CD8-positive, alpha-beta memory T cell (primary cell): ENCODE measurements at regions not wholly inside any gene's neighbourhood (a gene's known extent, or its start where the extent isn't known, plus 50 kb on each side); places are given as distances from the start of the nearest gene placed in this dataset.

Experiments used
- CTCF ChIA-PET: fragments of 350-600 bp; sonication (Branson Sonifier 250); formaldehyde crosslinking; loops from one replicate; lab custom pipeline; 2021; ENCODE audit warnings: antibody characterized with exemption; lab: Charles Lee
- POLR2A ChIA-PET: fragments of 350-600 bp; sonication (Branson Sonifier 250); formaldehyde crosslinking; loops from one replicate; lab custom pipeline; 2021; ENCODE audit warnings: antibody characterized with exemption; lab: Charles Lee
- DNase-seq, 5 donors: peaks; one replicate each; pipeline versions ENCODE4 v3.0.0 to v3.0.0-alpha.2; 2020 to 2022; ENCODE audit warnings: mixed read lengths in 1 of 5
- H3K27ac ChIP-seq: one replicate; pipeline ENCODE4 v1.7.0; 2013; ENCODE audit warnings: low read depth, mild to moderate bottlenecking, low read length, moderate library complexity
- H3K27me3 ChIP-seq: 2 replicates; pipeline ENCODE4 v1.7.0; 2013; ENCODE audit warnings: low read length, mild to moderate bottlenecking; ENCODE audit not compliant: insufficient read depth, poor library complexity, severe bottlenecking
- H3K36me3 ChIP-seq: 2 replicates; pipeline ENCODE4 v1.7.0; 2013; ENCODE audit warnings: mild to moderate bottlenecking, low read length, moderate library complexity; ENCODE audit not compliant: insufficient read depth
- H3K4me1 ChIP-seq: 2 replicates; pipeline ENCODE4 v1.7.0; 2013; ENCODE audit warnings: mild to moderate bottlenecking, low read length, moderate library complexity; ENCODE audit not compliant: insufficient read depth
- H3K4me3 ChIP-seq: 2 replicates; pipeline ENCODE4 v1.7.0; 2013; ENCODE audit warnings: mild to moderate bottlenecking, low read length
- H3K9me3 ChIP-seq: 2 replicates; pipeline ENCODE4 v1.7.0; 2013; ENCODE audit warnings: mild to moderate bottlenecking, low read length
- H3K27ac Mint-ChIP-seq, 8 donors: one replicate each; pipeline ENCODE4 v1.8.0; 2020 to 2021; ENCODE audit warnings: mixed read lengths in 8 of 8, mild to moderate bottlenecking in 6 of 8, inconsistent platforms in 3 of 8, moderate library complexity in 3 of 8
- H3K27me3 Mint-ChIP-seq, 2 donors: one replicate each; pipeline ENCODE4 v1.8.0; 2020 to 2021; ENCODE audit warnings: mixed read lengths in 2 of 2, mild to moderate bottlenecking in 1 of 2, moderate library complexity in 1 of 2
- H3K36me3 Mint-ChIP-seq, 3 donors: one replicate each; pipeline ENCODE4 v1.8.0; 2020 to 2021; ENCODE audit warnings: mixed read lengths in 3 of 3, inconsistent platforms in 1 of 3, mild to moderate bottlenecking in 1 of 3
- H3K4me1 Mint-ChIP-seq, 3 donors: one replicate each; pipeline ENCODE4 v1.8.0; 2020 to 2021; ENCODE audit warnings: mixed read lengths in 3 of 3, inconsistent platforms in 1 of 3, mild to moderate bottlenecking in 1 of 3
- H3K4me3 Mint-ChIP-seq, 7 donors: one replicate each; pipeline ENCODE4 v1.8.0; 2020 to 2021; ENCODE audit warnings: mixed read lengths in 7 of 7, mild to moderate bottlenecking in 6 of 7, moderate library complexity in 4 of 7, inconsistent platforms in 2 of 7
- H3K9me3 Mint-ChIP-seq, 5 donors: one replicate each; pipeline ENCODE4 v1.8.0; 2020 to 2022; ENCODE audit warnings: mixed read lengths in 5 of 5, mild to moderate bottlenecking in 3 of 5, moderate library complexity in 2 of 5, inconsistent platforms in 1 of 5

DNA sequence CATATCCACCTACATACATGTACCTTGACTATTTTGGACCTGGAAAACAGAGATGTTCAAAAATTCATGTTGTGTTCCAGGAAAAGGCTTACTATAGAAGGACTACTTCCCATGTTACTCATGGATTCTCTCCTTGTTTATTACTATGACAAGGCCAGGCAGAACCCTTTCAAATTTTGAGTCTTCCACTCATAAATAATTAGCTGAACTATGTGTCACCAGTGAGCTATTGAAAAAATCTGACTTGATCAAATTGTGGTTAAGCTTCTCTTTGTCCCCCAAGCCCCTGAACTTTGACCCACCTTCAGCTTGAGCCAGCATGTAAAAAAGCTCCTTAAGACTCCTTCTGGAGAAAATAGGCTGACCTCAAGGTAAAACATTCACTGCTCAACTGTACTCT is 1142.8 kb upstream of the EYS start:
- H3K4me1 ChIP-seq: no peaks in the 10 kb centered on the region
- no peak for DNase-seq
- ChIA-PET CTCF (no interaction called here), POLR2A (no interaction called here)
- H3K4me3 ChIP-seq: no peak overlapping the region
- no peaks in the 10 kb centered on the region for H3K9me3 ChIP-seq
- H3K27ac ChIP-seq: no peak overlapping the region
- Mint-ChIP-seq H3K4me3 (peak overlapping the region in 1 of 7 donors; percentile 4), H3K27me3 (no peaks in the 10 kb centered on the region), H3K4me1 (no peaks in the 10 kb centered on the region), H3K27ac (no peak overlapping the region), H3K36me3 (no peaks in the 10 kb centered on the region), H3K9me3 (peaks cover 3 to 29% (median 8%) of the 10 kb centered on the region in 5 donors)
- no peaks in the 10 kb centered on the region for H3K36me3 ChIP-seq
- no peaks in the 10 kb centered on the region for H3K27me3 ChIP-seq

DNA sequence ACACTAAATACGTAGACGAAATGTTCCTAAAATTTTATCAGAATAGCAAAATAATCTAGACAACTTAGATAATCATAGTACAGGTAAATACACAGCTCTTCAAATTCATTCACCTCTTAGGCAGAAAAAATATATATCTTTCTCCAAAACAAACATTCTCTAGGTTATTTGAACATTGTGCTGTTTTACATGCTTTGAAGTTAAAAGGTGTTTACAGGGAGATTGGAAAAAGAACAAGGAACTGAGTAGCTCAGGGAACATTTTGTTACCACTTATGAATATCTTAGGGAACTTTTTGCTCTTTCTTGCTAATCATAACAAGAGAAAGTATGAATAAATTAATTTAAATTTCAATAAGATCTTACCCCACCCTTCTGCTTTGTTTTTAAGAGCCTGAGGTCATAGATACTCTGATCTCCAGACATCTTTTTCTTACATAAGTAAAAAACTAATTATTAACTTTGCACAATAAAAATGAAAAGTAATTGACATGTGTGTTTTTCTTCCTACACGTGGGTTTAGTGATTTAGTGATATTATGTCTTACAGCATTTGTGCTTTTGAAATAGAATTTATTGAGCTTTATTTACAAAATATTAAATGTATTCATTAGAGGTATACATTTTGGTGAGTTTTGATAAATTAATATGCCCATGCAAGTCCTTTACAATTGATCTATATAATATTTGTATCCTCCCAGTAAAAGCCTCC is 1141.4 kb upstream of the EYS start:
- H3K4me1 ChIP-seq: no peaks in the 10 kb centered on the region
- peaks cover 2 to 29% (median 10%) of the 10 kb centered on the region in 5 donors for H3K9me3 Mint-ChIP-seq
- ChIA-PET CTCF (no interaction called here), POLR2A (no interaction called here)
- no peak overlapping the region for H3K4me3 ChIP-seq
- no peak overlapping the region for H3K27ac ChIP-seq
- H3K4me3 Mint-ChIP-seq: no peak overlapping the region
- DNase-seq: no peak
- no peaks in the 10 kb centered on the region for H3K4me1 Mint-ChIP-seq
- no peak overlapping the region for H3K27ac Mint-ChIP-seq
- H3K27me3 Mint-ChIP-seq: no peaks in the 10 kb centered on the region
- no peaks in the 10 kb centered on the region for H3K27me3 ChIP-seq
- H3K36me3 Mint-ChIP-seq: no peaks in the 10 kb centered on the region
- no peaks in the 10 kb centered on the region for H3K9me3 ChIP-seq
- no peaks in the 10 kb centered on the region for H3K36me3 ChIP-seq

DNA sequence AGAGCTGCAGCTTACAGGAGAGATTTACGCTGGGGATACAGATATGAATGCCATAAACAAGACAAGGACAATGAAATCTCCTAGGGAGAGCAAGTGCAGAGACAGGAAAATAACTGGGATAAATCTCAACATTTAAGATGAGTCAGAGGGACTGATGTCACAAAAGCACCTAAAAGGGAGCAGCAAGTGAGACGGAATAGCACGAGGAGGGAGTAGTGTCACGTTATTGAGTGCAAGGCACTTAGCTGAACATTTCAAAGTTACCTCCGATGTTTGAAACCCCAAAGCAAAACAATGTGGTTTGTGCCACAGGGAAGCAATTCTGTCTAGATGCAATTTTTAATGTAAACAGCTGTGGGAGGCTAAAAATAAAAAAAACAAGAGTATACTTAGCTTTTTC is 1131.7 kb upstream of the EYS start:
- ChIA-PET POLR2A (no interaction called here), CTCF (interaction anchor here (0.7 kb wide), 1 partner anchor 22 kb away, joined by 4 read pairs; no protein-coding TSS in a partner anchor)
- H3K4me1 Mint-ChIP-seq: no peaks in the 10 kb centered on the region
- Histone ChIP-seq H3K27ac (no peak overlapping the region), H3K27me3 (no peaks in the 10 kb centered on the region), H3K36me3 (no peaks in the 10 kb centered on the region), H3K4me1 (no peaks in the 10 kb centered on the region), H3K4me3 (no peak overlapping the region), H3K9me3 (no peaks in the 10 kb centered on the region)
- H3K36me3 Mint-ChIP-seq: no peaks in the 10 kb centered on the region
- no peak overlapping the region for H3K27ac Mint-ChIP-seq
- no peak overlapping the region for H3K4me3 Mint-ChIP-seq
- DNase-seq: no peak
- H3K9me3 Mint-ChIP-seq: peaks cover 1 to 22% (median 14%) of the 10 kb centered on the region in 5 donors
- H3K27me3 Mint-ChIP-seq: no peaks in the 10 kb centered on the region

DNA sequence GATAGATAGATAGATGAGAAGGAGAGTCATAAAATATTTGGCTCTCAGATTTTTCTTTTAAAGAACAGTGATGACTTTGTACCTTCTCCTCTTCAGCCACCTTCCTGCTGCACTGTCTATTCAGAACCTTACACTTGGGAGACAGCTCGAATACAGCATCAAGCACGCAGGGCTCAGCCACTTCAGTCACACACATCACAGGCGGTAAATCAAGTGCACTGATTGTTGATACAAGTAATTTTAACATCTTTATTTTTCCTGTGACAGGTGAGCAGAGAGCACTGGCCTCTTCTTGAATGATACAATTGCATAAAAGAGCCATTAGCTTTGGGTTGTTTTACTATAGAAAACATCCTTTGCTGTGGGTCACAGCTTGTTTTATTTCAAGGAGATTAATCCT is 1118.5 kb upstream of the EYS start:
- H3K36me3 ChIP-seq: no peaks in the 10 kb centered on the region
- no peaks in the 10 kb centered on the region for H3K27me3 ChIP-seq
- no peak overlapping the region for H3K4me3 Mint-ChIP-seq
- no peak overlapping the region for H3K27ac Mint-ChIP-seq
- ChIA-PET CTCF (no interaction called here), POLR2A (no interaction called here)
- peaks cover 2 to 26% (median 9%) of the 10 kb centered on the region in 5 donors for H3K9me3 Mint-ChIP-seq
- DNase-seq: no peak
- H3K4me1 Mint-ChIP-seq: no peaks in the 10 kb centered on the region
- H3K36me3 Mint-ChIP-seq: no peaks in the 10 kb centered on the region
- no peaks in the 10 kb centered on the region for H3K27me3 Mint-ChIP-seq
- no peaks in the 10 kb centered on the region for H3K4me1 ChIP-seq
- no peak overlapping the region for H3K27ac ChIP-seq
- no peaks in the 10 kb centered on the region for H3K9me3 ChIP-seq
- H3K4me3 ChIP-seq: no peak overlapping the region

DNA sequence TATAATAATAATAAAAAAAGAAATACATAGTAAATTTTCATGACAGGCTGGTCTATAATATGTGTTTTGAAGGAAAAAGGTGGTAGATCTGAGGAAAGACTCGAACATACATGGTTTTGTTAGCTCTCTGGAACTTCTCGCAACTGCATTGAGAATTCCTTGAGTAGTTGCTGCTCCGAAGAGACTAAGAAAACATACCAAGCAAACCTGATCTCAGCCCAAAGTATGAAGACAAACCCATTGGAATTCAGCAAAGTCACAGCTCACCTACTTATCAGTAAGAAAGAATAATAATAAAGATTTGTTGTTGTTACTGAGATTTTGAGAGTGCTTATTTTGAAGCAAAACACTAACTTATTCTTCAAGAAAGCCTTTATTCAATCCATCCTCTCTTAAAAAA is 1107.1 kb upstream of the EYS start:
- H3K9me3 ChIP-seq: no peaks in the 10 kb centered on the region
- H3K4me3 Mint-ChIP-seq: no peak overlapping the region

DNA sequence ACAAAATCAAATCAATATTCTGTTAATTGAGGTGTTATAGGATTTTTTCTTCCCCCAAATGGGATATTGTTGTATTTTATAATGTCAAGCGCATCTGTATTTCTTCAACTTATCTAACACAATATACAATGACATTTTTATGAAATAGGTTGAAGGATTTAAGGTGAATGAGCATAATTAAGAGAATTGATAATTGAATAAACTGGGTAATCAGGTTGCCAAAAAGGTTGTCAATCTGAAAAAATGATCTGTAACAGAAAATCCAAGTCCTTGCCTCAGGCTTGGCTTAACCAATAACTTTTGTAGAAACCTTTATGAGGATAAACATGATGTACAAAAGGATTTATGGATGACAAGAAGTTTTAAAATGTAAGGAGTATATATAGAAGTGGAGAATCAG is 1101.7 kb upstream of the EYS start:
- Mint-ChIP-seq H3K4me1 (no peaks in the 10 kb centered on the region), H3K4me3 (no peak overlapping the region), H3K36me3 (no peaks in the 10 kb centered on the region), H3K27ac (no peak overlapping the region), H3K27me3 (no peaks in the 10 kb centered on the region), H3K9me3 (peaks cover 2 to 17% (median 6%) of the 10 kb centered on the region in 5 donors)
- no peak for DNase-seq
- no peaks in the 10 kb centered on the region for H3K9me3 ChIP-seq
- no peaks in the 10 kb centered on the region for H3K27me3 ChIP-seq
- no peak overlapping the region for H3K4me3 ChIP-seq
- H3K27ac ChIP-seq: no peak overlapping the region
- ChIA-PET CTCF (no interaction called here), POLR2A (no interaction called here)
- no peaks in the 10 kb centered on the region for H3K4me1 ChIP-seq
- H3K36me3 ChIP-seq: no peaks in the 10 kb centered on the region

More for the DNA sequence above, 1107.1 kb upstream of the EYS start:
- H3K4me1 Mint-ChIP-seq: no peaks in the 10 kb centered on the region
- H3K36me3 ChIP-seq: no peaks in the 10 kb centered on the region
- DNase-seq: no peak
- H3K27me3 Mint-ChIP-seq: no peaks in the 10 kb centered on the region
- H3K4me1 ChIP-seq: no peaks in the 10 kb centered on the region
- POLR2A ChIA-PET: no interaction called here
- CTCF ChIA-PET: no interaction called here
- H3K27ac Mint-ChIP-seq: no peak overlapping the region
- no peaks in the 10 kb centered on the region for H3K27me3 ChIP-seq
- H3K9me3 Mint-ChIP-seq: peaks cover 4 to 32% (median 6%) of the 10 kb centered on the region in 5 donors
- H3K36me3 Mint-ChIP-seq: no peaks in the 10 kb centered on the region
- H3K27ac ChIP-seq: no peak overlapping the region
- no peak overlapping the region for H3K4me3 ChIP-seq

DNA sequence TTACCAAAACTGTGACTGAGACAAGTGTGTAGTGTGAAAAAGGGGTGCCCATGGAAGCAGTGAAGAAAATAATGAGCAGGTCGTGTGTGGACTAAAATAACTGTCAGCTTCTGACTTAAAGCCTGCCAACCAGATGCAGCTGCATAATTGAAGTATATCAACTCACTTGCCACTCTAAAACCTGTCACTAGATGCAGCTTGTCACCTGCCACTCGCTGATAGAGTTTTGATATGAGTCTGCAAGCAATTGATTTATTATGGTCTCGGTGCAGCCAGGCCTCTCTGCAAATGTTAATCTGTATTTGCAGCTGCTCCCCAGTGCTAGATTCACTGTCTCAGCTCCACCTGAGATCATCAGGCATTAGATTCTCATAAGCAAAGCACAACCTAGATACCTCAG is 1090.0 kb upstream of the EYS start:
- Mint-ChIP-seq H3K4me1 (no peaks in the 10 kb centered on the region), H3K4me3 (no peak overlapping the region), H3K27me3 (peaks cover 0 to 1% of the 10 kb centered on the region in 2 donors), H3K27ac (no peak overlapping the region), H3K36me3 (no peaks in the 10 kb centered on the region), H3K9me3 (peaks cover 8 to 21% (median 12%) of the 10 kb centered on the region in 5 donors)
- ChIA-PET CTCF (no interaction called here), POLR2A (no interaction called here)
- no peak for DNase-seq
- Histone ChIP-seq H3K27ac (no peak overlapping the region), H3K27me3 (no peaks in the 10 kb centered on the region), H3K36me3 (no peaks in the 10 kb centered on the region), H3K9me3 (no peaks in the 10 kb centered on the region), H3K4me1 (no peaks in the 10 kb centered on the region), H3K4me3 (no peak overlapping the region)

DNA sequence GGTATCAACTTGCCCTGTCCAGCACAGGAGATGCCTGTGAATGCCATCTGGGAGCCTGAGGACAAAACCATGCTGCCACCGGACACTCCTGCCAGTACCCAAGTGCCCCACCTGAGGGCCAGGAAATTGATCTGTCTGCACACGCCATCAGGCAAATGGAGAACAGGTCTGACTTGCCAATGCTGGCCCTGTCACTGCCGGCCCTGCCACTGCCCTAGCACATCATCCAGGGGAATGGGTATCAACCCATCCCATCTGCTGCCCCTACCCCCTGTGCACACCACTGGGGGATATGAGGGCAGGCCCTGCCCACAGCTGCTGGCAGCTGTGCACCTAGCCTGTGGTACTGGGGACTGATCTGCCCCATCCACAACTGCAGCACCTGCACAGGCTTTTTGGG is 1081.6 kb upstream of the EYS start:
- H3K4me1 ChIP-seq: no peaks in the 10 kb centered on the region
- peaks cover 4 to 44% (median 14%) of the 10 kb centered on the region in 5 donors for H3K9me3 Mint-ChIP-seq
- H3K36me3 Mint-ChIP-seq: no peaks in the 10 kb centered on the region
- no peak overlapping the region for H3K27ac ChIP-seq
- H3K4me3 ChIP-seq: no peak overlapping the region
- peaks cover 0 to 1% of the 10 kb centered on the region in 2 donors for H3K27me3 Mint-ChIP-seq
- H3K9me3 ChIP-seq: no peaks in the 10 kb centered on the region
- no peaks in the 10 kb centered on the region for H3K4me1 Mint-ChIP-seq
- ChIA-PET POLR2A (no interaction called here), CTCF (no interaction called here)
- no peaks in the 10 kb centered on the region for H3K27me3 ChIP-seq
- H3K27ac Mint-ChIP-seq: no peak overlapping the region
- no peak overlapping the region for H3K4me3 Mint-ChIP-seq
- DNase-seq: no peak
- no peaks in the 10 kb centered on the region for H3K36me3 ChIP-seq
